Osteoblast (primary cell): ENCODE measurements at regions not wholly inside any gene's neighbourhood (a gene's known extent, or its start where the extent isn't known, plus 50 kb on each side); places are given as distances from the start of the nearest gene placed in this dataset.

Experiments used
- DNase-seq: peaks from one replicate; pipeline ENCODE4 v3.0.0; 2011; ENCODE audit warnings: low spot score, mixed read lengths; ENCODE audit not compliant: insufficient read length; ENCODE audit errors: missing footprints
- H2AFZ ChIP-seq: 2 replicates; pipeline ENCODE4 v1.6.0; 2011; ENCODE audit warnings: mild to moderate bottlenecking, low read length
- H3K27ac ChIP-seq: 2 replicates; pipeline ENCODE4 v1.5.1; 2011; ENCODE audit warnings: mild to moderate bottlenecking, low read depth, low read length, moderate library complexity
- H3K27me3 ChIP-seq: 2 replicates; pipeline ENCODE4 v1.6.0; 2012; ENCODE audit warnings: mild to moderate bottlenecking, control low read depth, inconsistent platforms, low read length, moderate library complexity; ENCODE audit not compliant: insufficient read depth
- H3K36me3 ChIP-seq: 2 replicates; pipeline ENCODE4 v1.5.1; 2011; ENCODE audit warnings: mild to moderate bottlenecking, low read length, control low read depth, moderate library complexity; ENCODE audit not compliant: insufficient read depth
- H3K4me1 ChIP-seq: 2 replicates; pipeline ENCODE4 v1.5.1; 2011; ENCODE audit warnings: mild to moderate bottlenecking, low read length, control low read depth, moderate library complexity; ENCODE audit not compliant: insufficient read depth
- H3K4me2 ChIP-seq: 2 replicates; pipeline ENCODE4 v1.6.0; 2011; ENCODE audit warnings: mild to moderate bottlenecking, low read length; ENCODE audit not compliant: insufficient read depth
- H3K4me3 ChIP-seq: fragments of 200-600 bp; sonication (generic); 3 replicates; pipeline ENCODE4 v1.5.1; 2012; ENCODE audit warnings: mild to moderate bottlenecking, low read length, inconsistent platforms; ENCODE audit not compliant: insufficient read depth
- H3K79me2 ChIP-seq: 2 replicates; pipeline ENCODE4 v1.6.0; 2012; ENCODE audit warnings: mild to moderate bottlenecking, low read length, control low read depth, inconsistent platforms; ENCODE audit not compliant: insufficient read depth
- H3K9me3 ChIP-seq: 2 replicates; pipeline ENCODE4 v1.5.1; 2011; ENCODE audit warnings: low read depth, low read length, control low read depth
- H4K20me1 ChIP-seq: 2 replicates; pipeline ENCODE4 v1.6.0; 2012; ENCODE audit warnings: mild to moderate bottlenecking, low read length, control low read depth; ENCODE audit not compliant: insufficient read depth
- CTCF ChIP-seq: IDR thresholded peaks from 2 replicates; pipeline ENCODE4 v1.5.1; 2011; ENCODE audit warnings: mild to moderate bottlenecking, low read depth, low read length, moderate library complexity; ENCODE audit errors: extremely low read depth

- Histone ChIP-seq H2AFZ (no peak overlapping the region), H3K4me3 (no peak overlapping the region), H3K27me3 (no peaks in the 10 kb centered on the region), H3K9me3 (no peaks in the 10 kb centered on the region), H3K27ac (no peak overlapping the region), H3K4me2 (no peak overlapping the region), H3K4me1 (no peaks in the 10 kb centered on the region), H4K20me1 (no peaks in the 10 kb centered on the region), H3K36me3 (no peaks in the 10 kb centered on the region), H3K79me2 (no peaks in the 10 kb centered on the region)
- no peak for TF ChIP-seq CTCF
- DNase-seq: no peak
Measured at GRCh38 chr6:72500669-72501068, 121.2 kb upstream of the KCNQ5 start.

- Histone ChIP-seq H3K27me3 (no peaks in the 10 kb centered on the region), H4K20me1 (no peaks in the 10 kb centered on the region), H3K79me2 (no peaks in the 10 kb centered on the region), H3K36me3 (no peaks in the 10 kb centered on the region), H3K4me2 (no peak overlapping the region), H2AFZ (no peak overlapping the region), H3K9me3 (no peaks in the 10 kb centered on the region), H3K4me1 (no peaks in the 10 kb centered on the region), H3K27ac (no peak overlapping the region), H3K4me3 (no peak overlapping the region)
- TF ChIP-seq CTCF: no peak
- DNase-seq: no peak
Measured at GRCh38 chr6:72504406-72504805, 117.5 kb upstream of the KCNQ5 start.

- Histone ChIP-seq H3K36me3 (no peaks in the 10 kb centered on the region), H3K27me3 (no peaks in the 10 kb centered on the region), H3K27ac (no peak overlapping the region), H2AFZ (no peak overlapping the region), H3K79me2 (no peaks in the 10 kb centered on the region), H3K4me1 (no peaks in the 10 kb centered on the region), H3K9me3 (no peaks in the 10 kb centered on the region), H3K4me2 (no peak overlapping the region), H3K4me3 (no peak overlapping the region), H4K20me1 (no peaks in the 10 kb centered on the region)
- DNase-seq: no peak
- no peak for TF ChIP-seq CTCF
Measured at GRCh38 chr6:72505446-72505845, 116.4 kb upstream of the KCNQ5 start.

GRCh38 chr6:72519871-72520270, 102.0 kb upstream of the KCNQ5 start:
- Histone ChIP-seq H3K4me3 (no peak overlapping the region), H3K79me2 (no peaks in the 10 kb centered on the region), H3K27me3 (no peaks in the 10 kb centered on the region), H3K27ac (no peak overlapping the region), H2AFZ (no peak overlapping the region), H3K36me3 (no peaks in the 10 kb centered on the region), H3K4me1 (no peaks in the 10 kb centered on the region), H4K20me1 (no peaks in the 10 kb centered on the region), H3K4me2 (no peak overlapping the region), H3K9me3 (no peaks in the 10 kb centered on the region)
- DNase-seq: no peak
- TF ChIP-seq CTCF: no peak
